GM12892 (cell line): ENCODE measurements at regions not wholly inside any gene's neighbourhood (a gene's known extent, or its start where the extent isn't known, plus 50 kb on each side); places are given as distances from the start of the nearest gene placed in this dataset.

Experiments
- DNase-seq: peaks from one replicate; pipeline ENCODE4 v3.0.0; 2011; ENCODE audit not compliant: insufficient read length
- FAIRE-seq: peaks from 2 replicates; lab custom pipeline; 2011; peaks lifted over from hg19 to GRCh38; lab: Jason Lieb, UNC
- POLR2A ChIP-seq: IDR thresholded peaks from 2 replicates; pipeline ENCODE4 v1.6.1; 2011; ENCODE audit warnings: low read depth, low read length, control low read depth
- POLR2AphosphoS5 ChIP-seq: IDR thresholded peaks from 2 replicates; pipeline ENCODE4 v1.6.1; 2011; ENCODE audit warnings: low read depth, low read length, control low read depth
- TAF1 ChIP-seq: IDR thresholded peaks from 2 replicates; pipeline ENCODE4 v1.6.1; 2011; ENCODE audit warnings: low read depth, mild to moderate bottlenecking, control low read depth, low read length, borderline replicate concordance

DNA sequence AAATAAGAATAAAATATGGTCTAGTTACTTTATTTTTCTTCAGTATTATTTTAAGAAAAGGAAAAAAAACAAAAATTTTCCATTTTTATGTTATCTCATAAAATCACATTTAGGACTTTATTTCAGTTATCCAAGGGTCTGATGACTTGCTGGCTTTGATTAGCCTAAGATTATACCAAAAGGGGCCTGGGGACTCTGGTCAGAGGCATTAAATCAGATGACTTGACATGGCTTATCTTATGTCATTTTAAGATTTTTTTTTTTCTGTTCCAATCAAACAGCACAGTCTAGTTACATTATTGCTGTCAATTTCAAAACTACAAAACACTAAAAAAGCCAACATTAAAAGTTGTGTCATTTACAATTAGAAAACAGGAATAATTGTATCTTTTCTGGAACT, 725.4 kb upstream of the NR2F2 start:
- no peak for TF ChIP-seq POLR2AphosphoS5
- TF ChIP-seq TAF1 = no peak
- TF ChIP-seq POLR2A = no peak
- DNase-seq (no peak), FAIRE-seq (no peak)

DNA sequence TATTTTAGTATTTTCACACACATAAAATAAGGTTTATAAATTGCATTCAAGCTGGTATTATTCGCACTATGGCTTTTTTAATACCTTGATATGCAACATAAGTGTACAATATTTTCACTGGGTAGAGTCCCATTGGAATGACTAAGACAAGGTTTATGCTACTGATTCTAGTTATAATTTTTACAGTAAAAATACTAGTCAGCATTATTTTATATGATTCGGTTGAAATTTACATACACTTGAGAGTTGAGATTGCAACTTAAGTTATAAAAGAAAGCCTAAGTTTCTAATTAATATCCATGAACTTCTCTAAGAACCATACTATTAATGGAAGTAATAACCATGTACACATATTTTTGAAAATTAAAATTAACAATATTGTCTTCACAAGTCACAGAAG, 723.9 kb upstream of the NR2F2 start:
- TF ChIP-seq POLR2A (no peak), TAF1 (no peak), POLR2AphosphoS5 (no peak)
- FAIRE-seq = no peak

DNA sequence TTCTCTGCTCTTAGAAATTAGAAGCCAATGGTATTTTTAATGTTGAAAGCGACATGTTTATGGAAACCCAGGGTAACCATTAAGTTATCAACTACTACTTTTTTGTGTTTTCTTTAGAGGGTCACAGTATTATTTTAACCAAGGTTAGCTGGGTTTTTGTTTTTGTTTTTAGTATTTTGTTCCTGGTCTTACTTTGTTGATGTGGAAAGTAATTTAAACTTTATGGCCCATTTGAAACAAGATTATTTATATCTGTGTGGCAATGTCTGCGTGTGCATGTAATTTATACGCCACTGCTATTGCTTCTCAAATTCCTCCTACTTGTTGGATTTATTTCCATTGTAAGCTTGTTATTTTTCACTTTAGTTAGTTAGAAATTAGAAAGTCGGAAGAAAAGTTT, 722.1 kb upstream of the NR2F2 start:
- TF ChIP-seq TAF1 (no peak), POLR2A (no peak), POLR2AphosphoS5 (no peak)
- no peak for FAIRE-seq
- no peak for DNase-seq

More for the DNA sequence above, 723.9 kb upstream of the NR2F2 start:
- DNase-seq = no peak

DNA sequence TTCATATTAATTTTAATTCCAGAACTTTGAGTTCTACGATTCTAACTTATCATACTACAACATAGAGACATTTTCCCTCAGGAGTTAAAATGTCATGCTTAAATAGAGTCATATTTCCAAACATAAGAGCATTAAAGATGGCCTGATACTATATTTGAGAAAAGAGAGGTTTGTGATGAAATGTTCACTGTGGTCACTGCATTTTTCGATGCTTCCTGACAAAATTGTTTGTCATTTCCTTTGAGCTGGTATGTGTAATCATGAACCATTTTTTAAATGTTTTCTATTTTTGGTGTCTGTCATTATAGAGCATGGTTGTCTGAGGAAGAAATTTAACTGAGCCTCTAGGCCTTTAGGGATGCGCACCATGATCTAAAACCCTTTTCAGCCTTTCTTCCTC, 721.4 kb upstream of the NR2F2 start:
- DNase-seq (no peak), FAIRE-seq (no peak)

DNA sequence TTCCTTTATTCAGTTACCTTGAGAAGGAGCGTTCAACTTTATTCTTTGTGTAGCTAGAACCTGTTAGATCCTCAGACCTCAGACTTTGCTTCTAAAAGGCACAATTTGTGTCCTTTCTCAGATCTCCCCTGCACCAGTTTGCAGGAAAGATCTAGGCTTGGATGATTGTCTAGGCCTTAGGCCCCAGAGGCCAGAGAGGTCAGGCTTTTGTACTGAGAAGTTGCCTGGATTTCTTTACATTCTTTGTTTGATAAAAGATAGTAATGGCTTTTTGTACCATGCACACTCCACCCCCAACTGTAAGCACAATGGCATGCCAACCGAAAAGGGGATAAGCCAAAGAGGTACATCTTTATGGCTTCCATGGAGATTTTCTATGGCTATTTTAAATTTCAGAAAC, 719.6 kb upstream of the NR2F2 start:
- no peak for FAIRE-seq
- TF ChIP-seq TAF1 = no peak
- TF ChIP-seq POLR2A = no peak

More for the DNA sequence above, 721.4 kb upstream of the NR2F2 start:
- TF ChIP-seq TAF1 = no peak
- no peak for TF ChIP-seq POLR2AphosphoS5
- no peak for TF ChIP-seq POLR2A

DNA sequence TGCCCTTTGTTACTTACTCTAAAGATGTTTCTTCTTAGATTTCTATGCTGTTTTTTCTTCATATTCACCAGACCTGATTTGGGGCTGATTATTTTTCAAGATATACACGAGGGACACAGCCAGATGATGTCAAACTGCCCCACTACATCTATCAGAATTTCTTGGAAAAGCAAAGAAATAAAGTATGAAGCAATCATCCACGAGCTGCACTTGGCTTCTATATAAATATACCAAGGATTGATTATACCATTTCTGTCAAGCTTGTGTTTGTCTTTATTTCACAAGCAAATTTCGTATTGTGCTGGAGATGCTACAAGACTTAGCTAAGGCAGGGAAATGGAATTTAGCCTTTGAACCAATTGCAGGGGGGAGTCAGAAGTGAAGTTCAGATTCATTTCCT, 715.1 kb upstream of the NR2F2 start:
- no peak for FAIRE-seq

More for the DNA sequence above, 719.6 kb upstream of the NR2F2 start:
- no peak for DNase-seq

DNA sequence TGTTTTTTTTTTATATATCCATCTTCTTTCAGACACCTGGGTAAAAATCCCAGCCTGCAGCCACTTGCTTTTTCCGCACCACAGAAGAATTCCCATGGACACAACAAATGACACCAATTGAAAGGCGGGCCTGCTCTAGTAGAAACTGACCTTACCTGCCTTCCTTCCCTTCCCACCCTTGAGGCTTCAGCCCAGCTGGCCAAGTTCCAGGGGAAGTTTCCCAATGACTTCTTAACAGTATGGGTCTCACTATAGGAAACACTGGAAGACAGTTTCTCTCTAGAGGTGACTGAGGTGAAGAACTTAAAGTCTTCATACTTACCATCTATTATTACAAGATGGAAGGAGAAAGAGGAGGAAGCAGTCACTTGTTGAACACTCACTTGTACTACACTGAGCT, 714.2 kb upstream of the NR2F2 start:
- no peak for TF ChIP-seq POLR2A
- TF ChIP-seq TAF1 = no peak
- TF ChIP-seq POLR2AphosphoS5 = no peak
- DNase-seq (no peak), FAIRE-seq (no peak)

More for the DNA sequence above, 715.1 kb upstream of the NR2F2 start:
- no peak for DNase-seq
- TF ChIP-seq POLR2A (no peak), TAF1 (no peak), POLR2AphosphoS5 (no peak)

DNA sequence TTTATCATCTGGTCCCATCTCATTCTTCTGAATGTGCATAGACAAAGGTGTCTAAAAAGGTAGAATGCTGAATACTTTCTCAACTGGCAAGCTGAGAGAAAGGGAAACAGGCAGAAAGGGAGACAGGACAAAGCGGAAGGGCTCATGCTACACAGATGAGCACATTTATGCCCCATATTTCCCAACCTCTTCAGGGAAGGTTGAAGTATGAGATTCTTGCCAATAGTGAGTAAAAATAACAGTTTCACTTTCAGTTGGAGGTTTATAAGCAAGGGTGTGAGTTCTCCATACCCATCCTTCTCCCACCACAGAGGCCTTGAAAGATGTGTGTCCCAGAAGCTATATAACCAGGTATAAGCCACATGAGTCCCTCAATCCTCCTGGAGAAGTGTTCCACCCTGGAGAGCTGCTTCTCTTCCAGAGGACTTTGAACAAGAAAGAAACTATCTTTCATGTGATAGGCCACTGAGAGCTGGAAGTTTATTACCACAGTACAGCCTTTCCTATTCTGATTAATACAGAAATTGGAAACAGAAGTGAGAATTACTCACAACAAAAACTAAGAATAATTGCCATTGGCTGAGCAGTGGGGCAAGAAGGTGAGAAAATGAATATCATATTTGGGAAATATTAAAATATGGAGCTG, 709.4 kb upstream of the NR2F2 start:
- TF ChIP-seq POLR2A = no peak
- no peak for TF ChIP-seq POLR2AphosphoS5
- TF ChIP-seq TAF1 = no peak
- FAIRE-seq (no peak), DNase-seq (no peak)

DNA sequence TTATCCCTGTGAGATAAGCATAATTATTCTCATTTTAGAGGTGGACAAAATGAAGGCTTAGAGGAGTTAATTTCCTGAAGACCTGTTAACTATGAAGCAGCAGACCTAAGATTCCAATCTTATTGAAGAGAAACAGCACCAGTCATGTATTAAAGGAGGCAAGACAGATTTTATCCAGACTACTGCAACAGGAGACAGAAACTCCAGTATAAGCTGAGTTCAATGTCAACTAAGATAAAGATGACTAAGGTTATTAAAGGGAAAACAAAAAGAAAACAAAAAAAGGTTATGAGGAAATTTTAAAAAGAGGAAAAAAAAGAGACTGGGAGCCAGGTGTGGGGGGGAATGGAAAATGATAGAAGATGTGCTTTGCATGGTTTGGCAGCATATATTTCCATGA, 707.7 kb upstream of the NR2F2 start:
- FAIRE-seq (no peak), DNase-seq (no peak)
- TF ChIP-seq POLR2A = no peak

DNA sequence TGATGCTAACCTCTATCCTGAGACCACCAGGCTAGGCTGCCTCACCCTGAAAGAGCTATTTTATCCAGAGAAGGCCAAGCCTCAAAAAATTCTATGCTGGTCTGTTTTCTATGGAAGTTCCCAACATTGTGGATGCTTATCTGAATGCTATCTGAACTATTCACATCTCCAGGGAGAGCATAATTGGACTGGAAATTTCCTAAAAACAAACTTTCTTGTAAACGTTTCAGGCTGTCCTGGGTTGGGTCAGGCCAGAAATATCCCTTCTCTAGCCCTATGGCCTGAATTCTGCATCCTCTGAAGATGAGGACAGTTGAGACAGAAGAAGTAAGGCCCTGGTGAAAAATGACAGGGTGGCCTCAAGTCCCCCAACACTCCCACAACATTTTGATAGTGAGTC, 706.4 kb upstream of the NR2F2 start:
- FAIRE-seq (no peak), DNase-seq (no peak)
- no peak for TF ChIP-seq TAF1
- TF ChIP-seq POLR2AphosphoS5 = no peak
- no peak for TF ChIP-seq POLR2A

DNA sequence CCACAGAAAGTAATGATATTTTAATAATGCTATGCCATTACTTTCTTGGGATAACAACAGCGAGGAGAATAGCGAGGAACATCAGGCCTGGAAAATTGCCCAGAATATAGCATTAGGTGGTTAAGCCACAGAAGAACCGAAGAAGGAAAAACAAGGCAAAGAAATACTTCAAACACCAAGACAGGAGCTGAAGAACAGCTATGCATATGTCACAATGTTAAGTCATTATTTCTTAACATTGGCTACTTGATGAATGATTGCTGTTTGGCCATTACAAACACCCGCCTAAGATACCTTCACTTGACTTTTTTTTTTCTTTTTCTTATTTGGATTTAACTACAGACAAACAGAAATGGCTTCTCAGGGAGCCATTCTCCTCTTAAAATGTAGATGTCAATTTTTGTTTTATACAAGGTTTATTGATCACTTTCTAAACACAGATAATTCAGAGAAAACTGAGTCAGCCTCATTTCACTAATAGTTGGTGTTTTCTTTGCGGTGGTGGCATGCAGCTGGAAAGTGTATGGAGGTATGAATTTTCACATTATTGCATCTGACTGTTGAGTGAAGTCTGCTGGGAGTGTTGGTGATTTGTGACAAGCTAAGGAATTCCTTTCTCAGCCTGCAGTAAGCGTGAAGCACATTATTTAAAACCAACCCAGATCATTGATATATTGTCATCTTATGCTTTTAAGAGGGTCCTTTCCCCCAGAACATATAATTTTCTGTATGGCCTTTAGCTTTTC, 705.7 kb upstream of the NR2F2 start:
- no peak for FAIRE-seq
- TF ChIP-seq POLR2AphosphoS5 (no peak), TAF1 (no peak), POLR2A (no peak)

DNA sequence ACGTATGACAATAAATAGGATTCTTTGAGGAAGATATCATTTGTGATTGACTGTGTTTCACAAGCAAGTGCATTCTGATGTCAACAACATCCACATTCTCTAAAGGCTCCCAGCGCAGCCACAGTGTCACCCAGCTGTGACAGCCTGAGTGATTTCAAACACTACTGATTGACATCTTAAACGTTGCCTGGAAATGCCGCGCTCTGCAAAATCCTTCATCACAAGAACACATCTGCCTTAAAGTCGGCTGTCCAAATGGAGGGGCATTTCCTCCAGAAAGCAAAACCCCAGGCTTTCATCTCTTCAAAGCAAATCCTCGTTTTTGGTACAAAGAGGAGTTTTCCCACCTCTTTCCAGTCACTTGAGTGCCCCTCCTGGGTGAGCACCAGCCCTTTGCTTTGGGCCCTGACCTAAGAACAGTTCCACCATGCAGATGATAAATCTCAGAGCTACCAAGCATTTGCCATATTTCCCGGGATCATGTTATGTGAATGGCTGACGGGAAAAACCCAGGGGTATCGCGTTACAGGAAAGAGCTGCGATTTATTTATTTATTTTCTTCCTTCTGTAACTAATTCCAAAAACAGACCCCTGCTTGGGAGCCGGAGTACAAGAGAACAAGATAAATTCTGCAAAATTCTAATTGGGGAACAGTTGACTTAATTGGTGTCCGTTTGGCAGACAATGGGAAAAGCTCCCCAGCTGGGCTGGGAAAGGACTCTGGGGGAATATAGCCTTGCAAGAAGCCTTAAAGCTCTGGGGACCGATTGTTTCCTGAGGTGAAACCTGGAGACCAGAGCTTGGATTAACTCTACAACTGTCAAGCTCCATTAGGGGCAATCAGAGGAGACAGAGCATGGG, 703.8 kb upstream of the NR2F2 start:
- TF ChIP-seq POLR2AphosphoS5 (no peak), TAF1 (no peak), POLR2A (no peak)
- FAIRE-seq (no peak), DNase-seq (no peak)

More for the DNA sequence above, 705.7 kb upstream of the NR2F2 start:
- no peak for DNase-seq
